ENCODE measurements at regions not wholly inside any gene's neighbourhood (a gene's known extent, or its start where the extent isn't known, plus 50 kb on each side); places are given as distances from the start of the nearest gene placed in this dataset.

- no peak for DNase-seq
These were observed 519.3 kb downstream of the MED13L start for GRCh38 chr12:115758183-115758582.

- no peak for DNase-seq
These were observed 520.7 kb downstream of the MED13L start for GRCh38 chr12:115756804-115757203.

GRCh38 chr12:115756271-115756670 is 521.2 kb downstream of the MED13L start:
- DNase-seq: no peak

GRCh38 chr12:115755725-115756085 is 521.8 kb downstream of the MED13L start:
- DNase-seq: no peak

GRCh38 chr12:115755061-115755724 is 522.3 kb downstream of the MED13L start:
- no peak for DNase-seq

- DNase-seq: no peak
These were observed 524.4 kb downstream of the MED13L start for GRCh38 chr12:115752913-115753726.

GRCh38 chr12:115752156-115752555 is 525.3 kb downstream of the MED13L start:
- DNase-seq: no peak

GRCh38 chr12:115750340-115750739 is 527.2 kb downstream of the MED13L start:
- DNase-seq: no peak

- DNase-seq: no peak
These were observed 528.2 kb downstream of the MED13L start for GRCh38 chr12:115749071-115749841.

GRCh38 chr12:115740586-115741155 is 536.8 kb downstream of the MED13L start:
- no peak for DNase-seq

GRCh38 chr12:115737895-115738294 is 539.6 kb downstream of the MED13L start:
- no peak for DNase-seq

- DNase-seq: no peak
These were observed 541.1 kb downstream of the MED13L start for GRCh38 chr12:115736360-115736759.

- no peak for DNase-seq
These were observed 546.4 kb downstream of the MED13L start for GRCh38 chr12:115730975-115731541.

- no peak for DNase-seq
These were observed 550.8 kb downstream of the MED13L start for GRCh38 chr12:115726691-115727090.

- DNase-seq: no peak
These were observed 555.3 kb downstream of the MED13L start for GRCh38 chr12:115722181-115722580.

GRCh38 chr12:115716551-115716950 is 560.9 kb downstream of the MED13L start:
- DNase-seq: no peak

GRCh38 chr12:115712676-115713075 is 564.8 kb downstream of the MED13L start:
- DNase-seq: no peak

GRCh38 chr12:115710104-115710564 is 567.4 kb downstream of the MED13L start:
- DNase-seq: no peak

- DNase-seq: no peak
These were observed 567.9 kb downstream of the MED13L start for GRCh38 chr12:115709540-115710011.

GRCh38 chr12:115708801-115709200 is 568.7 kb downstream of the MED13L start:
- DNase-seq: no peak

- no peak for DNase-seq
These were observed 576.5 kb downstream of the MED13L start for GRCh38 chr12:115700896-115701465.

GRCh38 chr12:115700081-115700480 is 577.4 kb downstream of the MED13L start:
- no peak for DNase-seq
